SK-N-MC (cell line): ENCODE measurements at regions not wholly inside any gene's neighbourhood (a gene's known extent, or its start where the extent isn't known, plus 50 kb on each side); places are given as distances from the start of the nearest gene placed in this dataset.
A peak's percentile ranks its signal among the peaks of the same experiment; 100 is the strongest.

Experiments
- DNase-seq: peaks from one replicate; pipeline ENCODE4 v3.0.0-alpha.2; 2011; ENCODE audit warnings: low read depth, low spot score
- H3K27ac ChIP-seq: fragments of 200-600 bp; sonication (generic); 2 replicates; pipeline ENCODE4 v1.5.1; 2016; ENCODE audit warnings: mixed run types
- H3K36me3 ChIP-seq: fragments of 200-600 bp; sonication (generic); 2 replicates; pipeline ENCODE4 v1.6.1; 2017; ENCODE audit warnings: antibody characterized with exemption, low read length, mixed read lengths; ENCODE audit not compliant: insufficient read depth
- H3K4me3 ChIP-seq: fragments of 200-600 bp; sonication (generic); 2 replicates; pipeline ENCODE4 v1.5.1; 2016
- H3K9ac ChIP-seq: fragments of 200-600 bp; sonication (generic); 2 replicates; pipeline ENCODE4 v1.8.0; 2017; ENCODE audit warnings: mixed run types, mixed read lengths; ENCODE audit not compliant: insufficient read length
- H3K9me3 ChIP-seq: fragments of 200-600 bp; sonication (generic); 2 replicates; pipeline ENCODE4 v1.6.1; 2017; ENCODE audit warnings: low read depth, mild to moderate bottlenecking, antibody characterized with exemption, low read length, moderate library complexity, mixed read lengths
- EZH2 ChIP-seq: fragments of 200-600 bp; sonication (generic); IDR thresholded peaks from one replicate; pipeline ENCODE4 v1.6.1; 2017; ENCODE audit warnings: antibody characterized with exemption
- FOXP2 ChIP-seq: optimal IDR thresholded peaks from 2 replicates; pipeline ENCODE3; 2011; ENCODE audit warnings: mild to moderate bottlenecking, moderate library complexity; ENCODE audit not compliant: insufficient read depth; ENCODE audit errors: extremely low read length, control extremely low read depth
- POLR2AphosphoS5 ChIP-seq: IDR thresholded peaks from 2 replicates; pipeline ENCODE4 v1.6.1; 2012; ENCODE audit warnings: mild to moderate bottlenecking, low read depth, low read length, borderline replicate concordance

DNA sequence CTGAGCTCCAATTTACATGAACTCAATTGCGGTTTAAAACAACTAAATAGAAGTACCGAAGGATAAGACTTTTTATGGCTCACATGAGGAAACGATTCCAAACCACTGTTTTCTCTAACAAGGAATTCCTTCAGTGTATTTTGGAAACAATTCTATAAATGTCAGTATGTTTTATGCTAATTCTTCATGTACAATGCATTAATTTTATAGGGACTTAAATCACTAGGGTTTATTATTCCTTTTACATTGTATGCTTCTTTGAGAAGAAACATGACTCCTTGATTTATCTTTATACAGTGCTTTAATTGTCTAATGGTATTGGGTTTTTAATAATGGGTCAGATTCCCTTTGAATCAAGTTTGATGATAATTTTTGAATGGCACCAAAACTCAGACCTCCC lies 566.8 kb downstream of the EPHA4 start:
- no peak overlapping the region for H3K4me3 ChIP-seq
- no peaks in the 10 kb centered on the region for H3K9me3 ChIP-seq
- no peak for TF ChIP-seq FOXP2
- no peak for TF ChIP-seq EZH2
- H3K27ac ChIP-seq: no peak overlapping the region
- no peaks in the 10 kb centered on the region for H3K36me3 ChIP-seq
- peak; percentile 53 for DNase-seq
- H3K9ac ChIP-seq: no peak overlapping the region

DNA sequence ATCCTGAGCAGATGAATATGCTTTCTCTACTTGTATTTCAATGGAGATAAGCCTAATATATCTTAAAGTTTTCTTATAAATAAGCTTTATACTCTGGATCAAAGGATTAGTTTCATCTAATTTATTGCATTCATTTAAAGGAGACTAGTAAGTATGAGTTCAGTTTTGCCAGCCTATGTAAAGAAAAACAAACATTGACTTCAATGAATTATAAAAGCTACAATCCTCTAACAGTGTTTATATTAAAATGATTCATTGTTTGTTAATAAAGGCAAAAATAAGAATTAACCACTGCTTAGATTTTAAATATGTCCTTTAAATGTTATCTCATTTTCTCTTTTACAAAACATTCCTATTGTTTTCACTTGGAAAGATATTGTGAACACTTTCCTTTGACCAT lies 566.0 kb downstream of the EPHA4 start:
- H3K4me3 ChIP-seq: no peak overlapping the region
- H3K27ac ChIP-seq: no peak overlapping the region
- no peak for DNase-seq
- TF ChIP-seq EZH2 (no peak), POLR2AphosphoS5 (no peak), FOXP2 (no peak)
- no peaks in the 10 kb centered on the region for H3K9me3 ChIP-seq
- H3K9ac ChIP-seq: no peak overlapping the region
- H3K36me3 ChIP-seq: no peaks in the 10 kb centered on the region

- Histone ChIP-seq H3K9ac (no peak overlapping the region), H3K4me3 (no peak overlapping the region), H3K9me3 (no peaks in the 10 kb centered on the region), H3K36me3 (no peaks in the 10 kb centered on the region), H3K27ac (no peak overlapping the region)
- TF ChIP-seq POLR2AphosphoS5 (no peak), EZH2 (no peak), FOXP2 (no peak)
- no peak for DNase-seq
These were observed 555.6 kb downstream of the EPHA4 start for GRCh38 chr2:221016551-221016950.

GRCh38 chr2:221018262-221018661 lies 553.8 kb downstream of the EPHA4 start:
- Histone ChIP-seq H3K9ac (no peak overlapping the region), H3K9me3 (no peaks in the 10 kb centered on the region), H3K4me3 (no peak overlapping the region), H3K27ac (no peak overlapping the region), H3K36me3 (no peaks in the 10 kb centered on the region)
- DNase-seq: no peak
- TF ChIP-seq EZH2 (no peak), POLR2AphosphoS5 (no peak), FOXP2 (no peak)

GRCh38 chr2:221019668-221020067 lies 552.4 kb downstream of the EPHA4 start:
- H3K36me3 ChIP-seq: no peaks in the 10 kb centered on the region
- DNase-seq: no peak

DNA sequence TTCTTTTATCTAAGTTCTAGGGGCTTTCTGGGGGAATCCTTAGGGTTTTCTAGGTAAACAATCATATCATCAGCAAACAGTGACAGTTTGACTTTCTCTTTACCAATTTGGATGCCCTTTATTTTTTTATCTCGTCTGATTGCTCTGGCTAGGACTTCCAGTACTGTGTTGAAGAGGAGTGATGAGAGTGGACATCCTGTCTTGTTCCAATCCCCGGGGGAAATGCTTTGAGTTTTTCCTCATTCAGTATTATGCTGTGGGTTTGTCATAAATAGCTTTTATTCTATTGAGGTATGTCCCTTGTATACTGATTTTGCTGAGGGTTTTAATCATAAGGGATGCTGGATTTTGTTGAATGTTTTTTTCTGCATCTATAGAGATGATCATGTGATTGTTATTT lies 549.5 kb downstream of the EPHA4 start:
- Histone ChIP-seq H3K9ac (no peak overlapping the region), H3K4me3 (no peak overlapping the region), H3K27ac (no peak overlapping the region), H3K9me3 (no peaks in the 10 kb centered on the region), H3K36me3 (no peaks in the 10 kb centered on the region)
- no peak for DNase-seq
- TF ChIP-seq FOXP2 (no peak), EZH2 (no peak), POLR2AphosphoS5 (no peak)

More at GRCh38 chr2:221019668-221020067, 552.4 kb downstream of the EPHA4 start:
- Histone ChIP-seq H3K9ac (no peak overlapping the region), H3K4me3 (no peak overlapping the region), H3K27ac (no peak overlapping the region), H3K9me3 (no peaks in the 10 kb centered on the region)
- TF ChIP-seq FOXP2: no peak
- no peak for TF ChIP-seq EZH2
- no peak for TF ChIP-seq POLR2AphosphoS5

- TF ChIP-seq EZH2 (no peak), FOXP2 (no peak), POLR2AphosphoS5 (no peak)
- no peak overlapping the region for H3K27ac ChIP-seq
- H3K36me3 ChIP-seq: no peaks in the 10 kb centered on the region
- H3K9me3 ChIP-seq: no peaks in the 10 kb centered on the region
- no peak overlapping the region for H3K9ac ChIP-seq
- no peak for DNase-seq
- no peak overlapping the region for H3K4me3 ChIP-seq
These were observed 546.7 kb downstream of the EPHA4 start for GRCh38 chr2:221025398-221025797.

DNA sequence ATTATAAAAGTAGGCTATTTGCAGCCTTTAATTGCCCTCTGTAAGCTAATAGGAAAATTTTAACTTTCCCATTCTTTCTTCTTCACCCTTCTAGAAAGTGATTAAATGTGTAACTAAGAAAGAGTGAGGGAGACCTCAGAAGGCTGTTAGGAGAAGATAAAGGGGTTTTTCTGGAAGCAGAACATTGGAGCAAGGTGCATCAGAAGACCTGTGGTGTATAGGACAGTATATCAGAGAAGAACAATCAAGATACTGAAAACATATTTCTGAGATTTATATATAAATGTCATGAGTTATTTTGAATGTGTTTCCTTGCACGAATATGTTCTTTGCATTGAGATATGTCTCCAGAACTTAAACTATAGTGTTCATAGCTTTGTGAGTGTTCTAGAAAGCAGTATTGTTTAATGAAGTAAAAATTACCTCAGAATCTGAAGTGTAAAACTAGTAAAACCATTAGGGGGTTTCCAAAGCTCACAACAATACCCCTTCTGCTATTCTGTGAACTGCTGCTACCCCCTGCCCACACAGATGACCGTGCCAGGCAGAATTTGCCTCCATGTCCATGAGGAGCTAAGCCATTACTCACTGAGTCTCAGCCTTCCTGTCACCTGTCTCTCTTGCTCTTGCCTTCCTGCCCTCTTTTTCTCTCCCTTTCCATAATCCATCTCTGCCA lies 537.9 kb downstream of the EPHA4 start:
- H3K4me3 ChIP-seq: no peak overlapping the region
- TF ChIP-seq FOXP2: no peak
- TF ChIP-seq POLR2AphosphoS5: no peak
- TF ChIP-seq EZH2: no peak
- H3K36me3 ChIP-seq: no peaks in the 10 kb centered on the region
- no peaks in the 10 kb centered on the region for H3K9me3 ChIP-seq
- no peak overlapping the region for H3K27ac ChIP-seq
- no peak overlapping the region for H3K9ac ChIP-seq
- no peak for DNase-seq

DNA sequence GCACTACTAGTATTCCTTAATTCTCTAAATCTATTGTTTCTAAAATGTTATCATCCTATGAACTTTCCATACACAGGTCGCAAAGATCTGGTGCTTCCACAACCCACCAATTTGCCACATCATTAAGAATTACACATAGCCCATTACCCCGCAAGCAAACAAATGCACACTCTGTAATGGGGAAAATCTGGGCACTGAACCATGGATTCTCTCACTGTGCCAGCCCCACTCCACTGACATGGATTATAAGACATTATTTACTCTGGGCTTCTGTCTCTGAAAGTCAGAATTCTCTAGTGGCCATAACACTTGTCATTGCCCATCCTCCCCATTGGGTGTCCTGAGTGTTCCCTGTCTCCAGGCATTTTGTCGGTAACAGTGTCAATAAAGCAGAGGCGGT lies 537.1 kb downstream of the EPHA4 start:
- no peak for DNase-seq
- TF ChIP-seq FOXP2 (no peak), POLR2AphosphoS5 (no peak), EZH2 (no peak)
- Histone ChIP-seq H3K9me3 (no peaks in the 10 kb centered on the region), H3K9ac (no peak overlapping the region), H3K27ac (no peak overlapping the region), H3K4me3 (no peak overlapping the region), H3K36me3 (no peaks in the 10 kb centered on the region)
